Kidney epithelial cell (primary cell): ENCODE measurements at regions not wholly inside any gene's neighbourhood (a gene's known extent, or its start where the extent isn't known, plus 50 kb on each side); places are given as distances from the start of the nearest gene placed in this dataset.

Experiments used
- DNase-seq: peaks from one replicate; pipeline ENCODE4 v3.0.0-alpha.2; 2010; ENCODE audit warnings: low read depth
- H3K27me3 ChIP-seq: 2 replicates; pipeline ENCODE4 v1.6.0; 2011; ENCODE audit warnings: low read length; ENCODE audit not compliant: control insufficient read depth, insufficient read depth
- H3K36me3 ChIP-seq: 2 replicates; pipeline ENCODE4 v1.5.1; 2011; ENCODE audit warnings: low read length; ENCODE audit not compliant: control insufficient read depth, insufficient read depth
- H3K4me3 ChIP-seq: 2 replicates; pipeline ENCODE4 v1.5.1; 2011; ENCODE audit warnings: low read depth, mild to moderate bottlenecking, control low read depth, low read length
- CTCF ChIP-seq: IDR thresholded peaks from 2 replicates; pipeline ENCODE4 v1.5.1; 2011; ENCODE audit warnings: mild to moderate bottlenecking, moderate library complexity, low read length, control low read depth, inconsistent platforms; ENCODE audit not compliant: insufficient read depth, poor library complexity, severe bottlenecking

- no peak for DNase-seq
- H3K36me3 ChIP-seq, result no peaks in the 10 kb centered on the region
- TF ChIP-seq CTCF, result no peak
These were observed 73.3 kb upstream of the MYL10 start for GRCh38 chr7:101702362-101702850.

GRCh38 chr7:101705331-101705730, 76.2 kb upstream of the MYL10 start:
- no peak for DNase-seq
- peaks cover 13% of the 10 kb centered on the region for H3K27me3 ChIP-seq
- no peak overlapping the region for H3K4me3 ChIP-seq
- H3K36me3 ChIP-seq, result no peaks in the 10 kb centered on the region
- no peak for TF ChIP-seq CTCF

More at GRCh38 chr7:101702362-101702850, 73.3 kb upstream of the MYL10 start:
- H3K27me3 ChIP-seq, result peaks cover 25% of the 10 kb centered on the region
- no peak overlapping the region for H3K4me3 ChIP-seq

- no peak overlapping the region for H3K4me3 ChIP-seq
- DNase-seq, result no peak
- no peak for TF ChIP-seq CTCF
These were observed 78.5 kb upstream of the MYL10 start for GRCh38 chr7:101707587-101707986.

GRCh38 chr7:101708223-101708622, 79.1 kb upstream of the MYL10 start:
- TF ChIP-seq CTCF, result no peak
- H3K36me3 ChIP-seq, result no peaks in the 10 kb centered on the region
- no peak for DNase-seq
- H3K27me3 ChIP-seq, result peaks cover 8% of the 10 kb centered on the region
- no peak overlapping the region for H3K4me3 ChIP-seq

More at GRCh38 chr7:101707587-101707986, 78.5 kb upstream of the MYL10 start:
- Histone ChIP-seq H3K36me3 (no peaks in the 10 kb centered on the region), H3K27me3 (peaks cover 8% of the 10 kb centered on the region)

GRCh38 chr7:101712652-101713051, 83.6 kb upstream of the MYL10 start:
- Histone ChIP-seq H3K36me3 (no peaks in the 10 kb centered on the region), H3K27me3 (peaks cover 3% of the 10 kb centered on the region), H3K4me3 (no peak overlapping the region)
- TF ChIP-seq CTCF, result no peak
- DNase-seq, result no peak

GRCh38 chr7:101714097-101714496, 85.0 kb upstream of the MYL10 start:
- Histone ChIP-seq H3K36me3 (no peaks in the 10 kb centered on the region), H3K4me3 (no peak overlapping the region), H3K27me3 (peaks cover 3% of the 10 kb centered on the region)
- TF ChIP-seq CTCF, result no peak
- no peak for DNase-seq
